Neutrophil (primary cell): ENCODE measurements at regions not wholly inside any gene's neighbourhood (a gene's known extent, or its start where the extent isn't known, plus 50 kb on each side); places are given as distances from the start of the nearest gene placed in this dataset.

Source experiments
- H3K27ac ChIP-seq: fragments of 200-600 bp; sonication (generic); 2 replicates; pipeline ENCODE4 v1.5.1; 2016; ENCODE audit warnings: mild to moderate bottlenecking, moderate library complexity
- H3K27me3 ChIP-seq: fragments of 200-600 bp; sonication (generic); 2 replicates; pipeline ENCODE4 v1.6.0; 2016; ENCODE audit warnings: mild to moderate bottlenecking
- H3K36me3 ChIP-seq: fragments of 200-600 bp; sonication (generic); 2 replicates; pipeline ENCODE4 v1.5.1; 2017
- H3K4me1 ChIP-seq, 2 experiments: fragments of 200-600 bp in 1 of 2; sonication (generic) in 1 of 2; 1 replicate in 1 of 2; 2 replicates in 1 of 2; pipeline versions ENCODE4 v1.5.1 to v1.6.1; 2013 to 2016; ENCODE audit warnings: low read depth in 1 of 2, low read length in 1 of 2, mild to moderate bottlenecking in 1 of 2, moderate library complexity in 1 of 2; ENCODE audit not compliant: control insufficient read depth in 1 of 2, insufficient read depth in 1 of 2
- H3K4me3 ChIP-seq, 2 experiments: fragments of 200-600 bp in 1 of 2; sonication (generic) in 1 of 2; 1 replicate in 1 of 2; 2 replicates in 1 of 2; pipeline ENCODE4 v1.5.1; 2013 to 2016; ENCODE audit warnings: low read depth in 1 of 2, low read length in 1 of 2, mild to moderate bottlenecking in 1 of 2, moderate library complexity in 1 of 2
- H3K9me3 ChIP-seq: fragments of 200-600 bp; sonication (generic); 2 replicates; pipeline ENCODE4 v1.5.1; 2016
- CTCF ChIP-seq: fragments of 200-600 bp; sonication (generic); IDR thresholded peaks from 2 replicates; pipeline ENCODE4 v1.5.1; 2016; ENCODE audit warnings: antibody characterized with exemption

- no peak overlapping the region for H3K27ac ChIP-seq
- no peaks in the 10 kb centered on the region for H3K36me3 ChIP-seq
- no peaks in the 10 kb centered on the region for H3K9me3 ChIP-seq
- H3K4me1 ChIP-seq = no peaks in the 10 kb centered on the region
- no peaks in the 10 kb centered on the region for H3K27me3 ChIP-seq
- no peak overlapping the region for H3K4me3 ChIP-seq
- TF ChIP-seq CTCF = no peak
Measured at GRCh38 chr16:79756571-79756970, 156.0 kb upstream of the MAF start.

GRCh38 chr16:79754501-79754900 is 154.0 kb upstream of the MAF start:
- H3K27me3 ChIP-seq = no peaks in the 10 kb centered on the region
- no peaks in the 10 kb centered on the region for H3K36me3 ChIP-seq
- no peaks in the 10 kb centered on the region for H3K4me1 ChIP-seq
- no peak for TF ChIP-seq CTCF
- H3K27ac ChIP-seq = no peak overlapping the region
- no peak overlapping the region for H3K4me3 ChIP-seq
- H3K9me3 ChIP-seq = no peaks in the 10 kb centered on the region

- no peak for TF ChIP-seq CTCF
- no peaks in the 10 kb centered on the region for H3K36me3 ChIP-seq
Measured at GRCh38 chr16:79754081-79754480, 153.5 kb upstream of the MAF start.

DNA sequence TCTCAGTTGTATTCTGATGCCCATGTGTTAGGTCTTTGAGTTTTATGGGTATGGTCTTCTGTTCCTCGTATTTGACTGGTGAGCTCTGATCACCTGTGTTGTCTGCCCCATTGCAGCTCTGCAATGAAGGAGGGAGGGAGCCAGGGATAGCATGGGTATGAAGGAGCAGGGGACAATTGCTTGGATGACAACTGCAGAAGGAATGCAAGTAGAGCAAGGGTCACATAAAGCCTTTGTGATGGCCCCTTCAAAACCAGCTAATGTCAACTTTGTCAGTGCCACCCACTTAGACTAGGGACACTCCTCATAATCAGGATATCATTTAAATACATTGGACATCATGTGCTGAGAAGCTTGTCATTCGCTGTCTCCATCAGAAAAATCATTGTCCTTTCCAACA is 152.7 kb upstream of the MAF start:
- no peaks in the 10 kb centered on the region for H3K27me3 ChIP-seq
- H3K9me3 ChIP-seq = no peaks in the 10 kb centered on the region
- no peaks in the 10 kb centered on the region for H3K4me1 ChIP-seq
- H3K36me3 ChIP-seq = no peaks in the 10 kb centered on the region
- TF ChIP-seq CTCF = no peak
- H3K27ac ChIP-seq = no peak overlapping the region
- no peak overlapping the region for H3K4me3 ChIP-seq

More at GRCh38 chr16:79754081-79754480, 153.5 kb upstream of the MAF start:
- Histone ChIP-seq H3K27ac (no peak overlapping the region), H3K9me3 (no peaks in the 10 kb centered on the region), H3K4me1 (no peaks in the 10 kb centered on the region), H3K4me3 (no peak overlapping the region), H3K27me3 (no peaks in the 10 kb centered on the region)

GRCh38 chr16:79752396-79752795 is 151.9 kb upstream of the MAF start:
- H3K4me1 ChIP-seq = no peaks in the 10 kb centered on the region

More at GRCh38 chr16:79752396-79752795, 151.9 kb upstream of the MAF start:
- Histone ChIP-seq H3K4me3 (no peak overlapping the region), H3K36me3 (no peaks in the 10 kb centered on the region), H3K27ac (no peak overlapping the region), H3K9me3 (no peaks in the 10 kb centered on the region), H3K27me3 (no peaks in the 10 kb centered on the region)
- TF ChIP-seq CTCF = no peak
